Fibroblast of skin of right quadriceps (primary cell): ENCODE measurements at regions not wholly inside any gene's neighbourhood (a gene's known extent, or its start where the extent isn't known, plus 50 kb on each side); places are given as distances from the start of the nearest gene placed in this dataset.
"Not testable (repeated sequence)": the region's sequence is repeated elsewhere in the genome, so short reads cannot be mapped to it uniquely, and the experiment has no call there.

Experiments used
- DNase-seq: peaks from one replicate; pipeline ENCODE4 v3.0.0-alpha.2; 2013

DNA sequence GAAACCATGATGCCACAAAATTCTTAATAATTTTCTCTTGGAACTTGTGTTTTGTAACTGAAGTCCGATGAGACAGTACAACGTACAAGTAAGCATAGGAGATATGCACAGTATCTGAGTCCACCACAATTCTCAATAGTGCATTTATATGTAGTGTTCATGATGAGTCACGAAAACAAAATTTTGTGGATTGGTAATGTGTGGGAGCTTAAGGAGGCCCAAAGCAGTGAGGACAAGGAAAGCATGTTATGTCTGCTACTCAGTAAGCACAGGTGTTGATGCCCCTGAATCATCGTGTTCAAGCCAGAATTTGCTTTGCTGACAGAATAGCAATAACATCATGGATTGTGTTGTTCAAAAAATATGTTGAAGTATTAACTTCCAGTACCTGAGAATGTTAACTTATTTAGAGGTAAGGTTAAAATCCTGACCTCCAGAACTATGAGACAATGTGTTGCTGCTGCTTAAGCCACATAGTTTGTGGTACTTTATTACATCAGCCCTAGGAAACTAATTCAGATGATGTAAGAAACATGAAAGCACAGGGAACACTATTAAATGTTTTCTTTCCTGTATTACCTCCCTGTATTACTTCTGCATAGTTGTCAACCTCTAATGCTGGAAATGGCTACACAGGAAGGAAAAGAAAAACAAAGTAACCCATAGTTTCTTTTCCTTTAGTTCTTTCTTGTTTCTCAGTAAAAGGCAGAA is 201.3 kb downstream of the SLITRK6 start:
- peak; percentile 24 for DNase-seq

GRCh38 chr13:85592211-85592610 is 207.0 kb downstream of the SLITRK6 start:
- DNase-seq, result no peak

GRCh38 chr13:85590231-85590931 is 208.8 kb downstream of the SLITRK6 start:
- no peak for DNase-seq

- no peak for DNase-seq
Observed at GRCh38 chr13:85589021-85589420, 210.2 kb downstream of the SLITRK6 start.

- no peak for DNase-seq
Observed at GRCh38 chr13:85588359-85588758, 210.9 kb downstream of the SLITRK6 start.

DNA sequence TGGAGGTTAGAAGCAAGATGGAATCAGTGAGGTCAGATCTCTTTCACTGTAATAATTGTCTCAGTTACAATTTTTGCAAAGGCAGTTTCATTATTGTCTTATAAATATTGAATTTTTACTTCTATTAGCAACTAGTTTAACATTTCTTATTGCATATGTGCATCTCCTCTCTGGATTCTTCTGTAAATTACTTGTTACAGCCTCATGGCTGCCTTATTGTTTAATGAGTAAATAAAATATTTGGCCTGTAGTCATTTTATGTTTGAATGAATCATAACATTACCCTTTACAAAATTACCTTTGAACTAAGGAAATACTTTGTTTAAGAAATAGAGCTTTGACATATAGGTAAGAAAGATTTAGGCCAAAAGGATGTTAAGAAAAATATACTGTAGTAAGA is 212.4 kb downstream of the SLITRK6 start:
- DNase-seq, result no peak

DNA sequence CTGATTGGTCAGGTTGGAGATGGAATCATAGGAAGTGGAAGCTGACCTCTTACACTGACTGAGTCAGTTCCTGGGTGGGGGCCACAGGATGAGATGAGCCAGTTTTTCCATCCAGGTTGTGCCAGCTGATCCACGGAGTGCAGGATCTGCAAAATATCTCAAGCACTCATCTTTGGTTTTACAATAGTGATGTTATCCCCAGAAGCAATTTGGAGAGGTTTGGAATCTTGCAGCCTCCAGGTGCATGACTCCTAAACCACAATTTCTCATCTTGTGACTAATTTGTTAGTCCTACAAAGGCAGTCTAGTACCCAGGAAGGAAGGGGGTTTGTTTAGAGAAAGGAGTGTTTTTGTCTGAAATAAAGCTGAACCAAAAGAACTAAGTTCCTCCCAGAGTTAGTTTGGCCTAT is 212.8 kb downstream of the SLITRK6 start:
- DNase-seq, result peak; percentile 53

- no peak for DNase-seq
Observed at GRCh38 chr13:85582890-85583289, 216.3 kb downstream of the SLITRK6 start.

DNA sequence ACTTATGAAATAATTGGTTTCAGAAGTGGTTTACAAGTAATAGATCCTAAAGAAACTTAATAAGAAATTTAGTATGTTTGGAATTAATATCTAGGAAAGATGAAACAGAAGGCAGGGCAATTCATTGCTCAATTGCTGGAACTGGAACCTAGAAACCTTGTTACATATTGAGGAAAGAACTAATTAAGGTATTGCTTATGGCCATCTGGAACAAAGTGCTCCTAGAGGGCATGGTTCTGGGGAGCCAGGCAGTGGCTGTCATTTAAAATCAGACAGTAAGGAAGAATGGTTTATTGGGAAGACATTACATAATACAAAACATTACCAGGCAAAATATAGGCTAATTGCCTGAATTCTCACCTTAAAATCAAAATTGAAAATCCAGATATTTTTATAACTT is 224.1 kb downstream of the SLITRK6 start:
- no peak for DNase-seq

GRCh38 chr13:85567909-85568308 is 231.3 kb downstream of the SLITRK6 start:
- DNase-seq, result no peak

GRCh38 chr13:85565652-85566051 is 233.6 kb downstream of the SLITRK6 start:
- no peak for DNase-seq

GRCh38 chr13:85564598-85564997 is 234.6 kb downstream of the SLITRK6 start:
- DNase-seq, result no peak

GRCh38 chr13:85562282-85562681 is 236.9 kb downstream of the SLITRK6 start:
- no peak for DNase-seq

- DNase-seq, result no peak
Observed at GRCh38 chr13:85557691-85558467, 241.3 kb downstream of the SLITRK6 start.

DNA sequence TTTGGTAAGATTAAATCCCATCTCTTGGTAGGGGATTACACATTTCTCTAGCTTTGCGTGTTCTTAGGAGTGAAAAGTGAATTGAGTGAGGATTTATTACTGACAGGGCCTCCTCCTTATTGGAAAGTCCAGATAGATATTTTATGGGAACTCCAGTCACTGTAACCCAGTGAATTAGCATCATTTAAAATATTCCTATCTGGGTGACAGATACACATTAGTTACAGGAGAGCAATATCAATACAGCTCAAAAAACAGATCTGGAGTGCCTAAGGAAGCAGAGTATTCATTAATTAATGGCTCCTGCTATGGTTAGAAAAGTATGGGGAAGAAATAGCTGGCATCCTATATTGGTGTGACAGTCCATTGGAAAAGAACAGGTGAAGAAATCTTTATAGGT is 248.2 kb downstream of the SLITRK6 start:
- DNase-seq, result no peak

DNA sequence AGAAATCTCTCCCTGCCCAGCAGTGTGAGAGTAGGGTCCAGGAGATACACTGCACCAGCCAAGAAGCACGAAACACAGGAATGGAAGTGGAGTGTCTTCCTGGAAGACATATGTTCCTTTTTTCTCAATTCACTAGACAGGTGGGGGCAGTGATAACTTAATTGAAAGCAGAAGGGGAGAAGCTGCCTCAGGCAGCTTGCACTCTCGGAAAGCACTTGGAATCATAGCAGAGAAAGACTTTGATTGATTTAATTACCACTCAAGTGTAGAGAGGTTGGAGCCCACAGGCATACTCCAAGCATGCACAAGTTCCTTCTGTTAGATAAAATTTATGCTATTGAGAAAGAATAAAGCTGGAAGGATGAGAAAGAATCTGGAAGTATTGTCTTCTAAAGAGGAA is 249.4 kb downstream of the SLITRK6 start:
- no peak for DNase-seq

DNA sequence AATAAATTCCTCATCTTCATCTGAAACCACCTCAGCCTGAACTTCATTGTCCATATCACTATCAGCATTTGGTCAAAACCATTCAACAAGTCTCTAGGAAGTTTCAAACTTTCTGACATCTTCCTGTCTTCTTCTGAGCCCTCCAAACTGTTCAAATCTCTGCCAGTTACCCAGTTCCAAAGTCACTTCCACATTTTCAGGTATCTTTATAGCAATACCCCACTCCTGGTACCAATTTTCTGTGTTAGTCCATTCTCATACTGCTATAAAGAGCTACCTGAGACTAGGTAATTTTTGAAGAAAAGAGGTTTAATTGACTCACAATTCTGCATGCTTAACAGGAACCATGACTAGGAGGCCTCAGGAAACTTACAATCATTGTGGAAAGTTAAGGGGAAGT is 250.4 kb downstream of the SLITRK6 start:
- DNase-seq, result not testable (repeated sequence)

DNA sequence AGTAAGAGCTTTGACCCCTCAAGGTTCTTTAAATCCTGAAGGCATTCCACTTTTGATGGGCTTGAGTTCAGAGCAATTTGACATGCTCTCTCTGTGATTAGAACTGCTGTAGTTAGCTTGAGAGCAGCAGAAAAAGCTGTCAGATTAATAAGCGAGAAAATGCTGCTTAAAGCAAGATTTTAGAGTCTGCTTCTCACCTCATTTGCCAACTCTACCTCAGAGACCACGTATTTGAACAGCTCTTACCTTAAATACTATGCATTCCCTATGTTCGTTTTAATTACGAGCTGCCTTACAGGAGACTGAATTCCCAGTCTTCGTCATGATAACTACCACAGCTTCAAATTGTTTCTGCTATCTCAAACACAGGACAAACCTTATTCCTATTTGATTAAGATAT is 253.4 kb downstream of the SLITRK6 start:
- DNase-seq, result no peak

GRCh38 chr13:85544756-85545155 is 254.5 kb downstream of the SLITRK6 start:
- DNase-seq, result no peak

GRCh38 chr13:85543144-85543543 is 256.1 kb downstream of the SLITRK6 start:
- peak; percentile 41 for DNase-seq

GRCh38 chr13:85541476-85541875 is 257.7 kb downstream of the SLITRK6 start:
- no peak for DNase-seq

DNA sequence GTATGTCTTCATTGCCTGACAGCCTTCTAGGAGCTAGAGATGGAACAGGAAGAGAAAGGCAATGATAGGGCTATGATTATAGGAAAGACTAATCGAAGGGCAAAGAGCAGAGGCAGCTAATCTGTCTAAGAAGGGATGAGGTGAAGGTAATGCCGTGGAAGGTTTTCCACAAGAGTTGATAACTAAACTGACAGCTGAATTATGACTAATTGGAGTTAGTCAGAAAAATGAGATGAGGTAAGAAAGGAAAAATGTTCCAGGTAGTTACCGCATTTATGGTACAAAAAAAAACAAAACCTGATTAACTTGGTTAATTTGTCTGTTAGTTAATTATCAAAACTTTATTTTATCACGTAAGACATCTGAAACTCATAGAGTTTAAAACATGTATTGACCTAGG is 260.3 kb downstream of the SLITRK6 start:
- DNase-seq, result no peak

GRCh38 chr13:85537601-85538000 is 261.6 kb downstream of the SLITRK6 start:
- no peak for DNase-seq

GRCh38 chr13:85536706-85537105 is 262.5 kb downstream of the SLITRK6 start:
- DNase-seq, result no peak
